ENCODE measurements at regions not wholly inside any gene's neighbourhood (a gene's known extent, or its start where the extent isn't known, plus 50 kb on each side); places are given as distances from the start of the nearest gene placed in this dataset.
A peak's percentile ranks its signal among the peaks of the same experiment; 100 is the strongest.

DNA sequence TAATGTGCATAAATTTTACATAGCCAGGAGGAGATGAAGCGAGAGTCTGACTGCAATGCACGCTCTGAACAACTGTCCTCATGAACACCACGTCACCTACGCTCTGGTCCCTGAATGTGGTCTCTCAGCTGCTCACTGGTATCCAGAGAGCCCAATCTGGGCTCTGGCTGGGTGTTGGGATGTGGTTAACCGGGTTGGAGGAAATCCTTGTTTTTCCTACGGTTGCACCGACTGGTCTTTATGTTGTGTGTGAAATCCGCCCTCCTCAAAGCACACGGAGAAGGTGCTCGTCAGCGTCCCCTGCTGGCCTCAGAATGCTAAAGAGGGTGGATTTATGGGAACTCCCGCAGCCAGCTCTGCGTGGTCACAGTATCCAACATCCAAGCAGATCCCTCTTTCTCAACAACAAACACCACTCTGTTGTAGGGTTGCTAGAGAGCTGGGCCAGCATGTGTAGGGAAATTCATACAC, 51.8 kb upstream of the FAM89A start:
- peak; percentile 58 for TF ChIP-seq CTCF (IDR thresholded peaks at IDR 0.05; ENCODE audit: poor library complexity)
- TF ChIP-seq EZH2 (IDR thresholded peaks at IDR 0.05; ENCODE audit: borderline replicate concordance) = no peak
- no peak for TF ChIP-seq EZH2phosphoT487 (IDR thresholded peaks at IDR 0.05; ENCODE audit: low read depth, severe bottlenecking, unreplicated experiment)
- Histone ChIP-seq H3K4me2 (no peak overlapping the region), H3K9me3 (ENCODE audit: low read depth) (no peaks in the 10 kb centered on the region), H3K4me3 (no peak overlapping the region), H4K20me1 (ENCODE audit: insufficient read depth, poor library complexity, severe bottlenecking) (no peaks in the 10 kb centered on the region), H2AFZ (no peak overlapping the region), H3K4me1 (ENCODE audit: insufficient read depth) (no peaks in the 10 kb centered on the region), H3K36me3 (replicated peaks; ENCODE audit: insufficient read depth, low read depth) (no peaks in the 10 kb centered on the region), H3K27me3 (no peaks in the 10 kb centered on the region), H3K27ac (no peak overlapping the region), H3K79me2 (no peaks in the 10 kb centered on the region), H3K9me2 (replicated peaks; ENCODE audit: insufficient read depth) (no peaks in the 10 kb centered on the region)
- DNase-seq (ENCODE audit: low spot score) = peak; percentile 71
- WGBS (ENCODE audit: low lambda C conversion rate, missing lambda C conversion rate) = 44% methylated on average over 12 of the region's 13 CpGs

- H3K36me3 ChIP-seq (replicated peaks; ENCODE audit: insufficient read depth, low read depth) = no peaks in the 10 kb centered on the region
- TF ChIP-seq EZH2phosphoT487 (IDR thresholded peaks at IDR 0.05; ENCODE audit: low read depth, severe bottlenecking, unreplicated experiment) (no peak), CTCF (IDR thresholded peaks at IDR 0.05; ENCODE audit: poor library complexity) (no peak), EZH2 (IDR thresholded peaks at IDR 0.05; ENCODE audit: borderline replicate concordance) (no peak)
- H3K4me2 ChIP-seq = no peak overlapping the region
- no peaks in the 10 kb centered on the region for H3K79me2 ChIP-seq
- H3K4me3 ChIP-seq = no peak overlapping the region
- no peaks in the 10 kb centered on the region for H3K9me3 ChIP-seq (ENCODE audit: low read depth)
- H4K20me1 ChIP-seq (ENCODE audit: insufficient read depth, poor library complexity, severe bottlenecking) = no peaks in the 10 kb centered on the region
- no peak overlapping the region for H3K27ac ChIP-seq
- no peaks in the 10 kb centered on the region for H3K4me1 ChIP-seq (ENCODE audit: insufficient read depth)
- no peaks in the 10 kb centered on the region for H3K9me2 ChIP-seq (replicated peaks; ENCODE audit: insufficient read depth)
- WGBS (ENCODE audit: low lambda C conversion rate, missing lambda C conversion rate) = 76% methylated on average over 6 of the region's 6 CpGs
- no peak for DNase-seq (ENCODE audit: low spot score)
- H2AFZ ChIP-seq = no peak overlapping the region
- no peaks in the 10 kb centered on the region for H3K27me3 ChIP-seq
These were observed 51.4 kb upstream of the FAM89A start for GRCh38 chr1:231091415-231091814.
